ENCODE measurements at regions not wholly inside any gene's neighbourhood (a gene's known extent, or its start where the extent isn't known, plus 50 kb on each side); places are given as distances from the start of the nearest gene placed in this dataset.

GRCh38 chr3:31002730-31003129, 108.3 kb upstream of the GADL1 start:
- TF ChIP-seq CTCF (IDR thresholded peaks at IDR 0.05): no peak
- TF ChIP-seq POLR2A (IDR thresholded peaks at IDR 0.05): no peak

Measured in Peyer's patch (tissue), 4 donors.